ENCODE measurements at regions not wholly inside any gene's neighbourhood (a gene's known extent, or its start where the extent isn't known, plus 50 kb on each side); places are given as distances from the start of the nearest gene placed in this dataset.

GRCh38 chr12:88935856-88936255, 355.6 kb upstream of the KITLG start:
- TF ChIP-seq GATA2 (IDR thresholded peaks at IDR 0.05; ENCODE audit: low read depth, low read length), result no peak
- no peak for TF ChIP-seq GATA3 (IDR thresholded peaks at IDR 0.05; ENCODE audit: low read depth, low read length)

- TF ChIP-seq GATA2 (IDR thresholded peaks at IDR 0.05; ENCODE audit: low read depth, low read length) (no peak), GATA3 (IDR thresholded peaks at IDR 0.05; ENCODE audit: low read depth, low read length) (no peak)
These were observed 354.0 kb upstream of the KITLG start for GRCh38 chr12:88934163-88934747.

- TF ChIP-seq GATA3 (IDR thresholded peaks at IDR 0.05; ENCODE audit: low read depth, low read length), result no peak
- TF ChIP-seq GATA2 (IDR thresholded peaks at IDR 0.05; ENCODE audit: low read depth, low read length), result no peak
These were observed 352.2 kb upstream of the KITLG start for GRCh38 chr12:88932457-88932856.

- TF ChIP-seq GATA2 (IDR thresholded peaks at IDR 0.05; ENCODE audit: low read depth, low read length), result peak; percentile 77
- peak; percentile 61 for TF ChIP-seq GATA3 (IDR thresholded peaks at IDR 0.05; ENCODE audit: low read depth, low read length)
These were observed 351.3 kb upstream of the KITLG start for GRCh38 chr12:88931598-88931997.

- TF ChIP-seq GATA2 (IDR thresholded peaks at IDR 0.05; ENCODE audit: low read depth, low read length) (no peak), GATA3 (IDR thresholded peaks at IDR 0.05; ENCODE audit: low read depth, low read length) (no peak)
These were observed 345.2 kb upstream of the KITLG start for GRCh38 chr12:88925454-88925853.

GRCh38 chr12:88924162-88924561, 343.9 kb upstream of the KITLG start:
- TF ChIP-seq GATA2 (IDR thresholded peaks at IDR 0.05; ENCODE audit: low read depth, low read length) (no peak), GATA3 (IDR thresholded peaks at IDR 0.05; ENCODE audit: low read depth, low read length) (no peak)

- TF ChIP-seq GATA2 (IDR thresholded peaks at IDR 0.05; ENCODE audit: low read depth, low read length), result no peak
- TF ChIP-seq GATA3 (IDR thresholded peaks at IDR 0.05; ENCODE audit: low read depth, low read length), result no peak
These were observed 343.4 kb upstream of the KITLG start for GRCh38 chr12:88923631-88924030.

GRCh38 chr12:88922816-88923215, 342.5 kb upstream of the KITLG start:
- TF ChIP-seq GATA2 (IDR thresholded peaks at IDR 0.05; ENCODE audit: low read depth, low read length) (no peak), GATA3 (IDR thresholded peaks at IDR 0.05; ENCODE audit: low read depth, low read length) (no peak)

GRCh38 chr12:88921890-88922532, 341.7 kb upstream of the KITLG start:
- TF ChIP-seq GATA3 (IDR thresholded peaks at IDR 0.05; ENCODE audit: low read depth, low read length) (no peak), GATA2 (IDR thresholded peaks at IDR 0.05; ENCODE audit: low read depth, low read length) (no peak)

- no peak for TF ChIP-seq GATA3 (IDR thresholded peaks at IDR 0.05; ENCODE audit: low read depth, low read length)
- TF ChIP-seq GATA2 (IDR thresholded peaks at IDR 0.05; ENCODE audit: low read depth, low read length), result no peak
These were observed 341.2 kb upstream of the KITLG start for GRCh38 chr12:88921434-88921833.

GRCh38 chr12:88918161-88918560, 337.9 kb upstream of the KITLG start:
- TF ChIP-seq GATA3 (IDR thresholded peaks at IDR 0.05; ENCODE audit: low read depth, low read length), result no peak
- TF ChIP-seq GATA2 (IDR thresholded peaks at IDR 0.05; ENCODE audit: low read depth, low read length), result no peak

GRCh38 chr12:88914967-88915366, 334.7 kb upstream of the KITLG start:
- TF ChIP-seq GATA3 (IDR thresholded peaks at IDR 0.05; ENCODE audit: low read depth, low read length), result no peak
- TF ChIP-seq GATA2 (IDR thresholded peaks at IDR 0.05; ENCODE audit: low read depth, low read length), result no peak

- no peak for TF ChIP-seq GATA2 (IDR thresholded peaks at IDR 0.05; ENCODE audit: low read depth, low read length)
- no peak for TF ChIP-seq GATA3 (IDR thresholded peaks at IDR 0.05; ENCODE audit: low read depth, low read length)
These were observed 329.2 kb upstream of the KITLG start for GRCh38 chr12:88909510-88909909.

GRCh38 chr12:88908345-88908744, 328.1 kb upstream of the KITLG start:
- TF ChIP-seq GATA3 (IDR thresholded peaks at IDR 0.05; ENCODE audit: low read depth, low read length), result no peak
- no peak for TF ChIP-seq GATA2 (IDR thresholded peaks at IDR 0.05; ENCODE audit: low read depth, low read length)

GRCh38 chr12:88904705-88905104, 324.4 kb upstream of the KITLG start:
- no peak for TF ChIP-seq GATA2 (IDR thresholded peaks at IDR 0.05; ENCODE audit: low read depth, low read length)
- no peak for TF ChIP-seq GATA3 (IDR thresholded peaks at IDR 0.05; ENCODE audit: low read depth, low read length)
